Colonic mucosa (tissue), 4 donors: ENCODE measurements at regions not wholly inside any gene's neighbourhood (a gene's known extent, or its start where the extent isn't known, plus 50 kb on each side); places are given as distances from the start of the nearest gene placed in this dataset.

Experiments used
- DNase-seq: peaks from one replicate; pipeline ENCODE4 v3.0.0-alpha.2; 2020
- H3K27ac ChIP-seq: fragments of 200-600 bp; one replicate; pipeline ENCODE4 v1.8.0; 2021
- H3K27me3 ChIP-seq: fragments of 200-600 bp; one replicate; pipeline ENCODE4 v1.8.0; 2021
- H3K36me3 ChIP-seq: fragments of 200-600 bp; one replicate; pipeline ENCODE4 v1.8.0; 2021
- H3K4me1 ChIP-seq: fragments of 200-600 bp; one replicate; pipeline ENCODE4 v1.8.0; 2021; ENCODE audit warnings: mild to moderate bottlenecking
- H3K4me3 ChIP-seq: fragments of 200-600 bp; one replicate; pipeline ENCODE4 v1.8.0; 2021
- H3K9ac ChIP-seq, 2 donors: one replicate each; pipeline ENCODE4 v1.7.0; 2013; ENCODE audit warnings: control low read depth in 2 of 2, low read depth in 2 of 2, low read length in 2 of 2
- H3K9me3 ChIP-seq: fragments of 200-600 bp; one replicate; pipeline ENCODE4 v1.8.0; 2021
- CTCF ChIP-seq: fragments of 200-600 bp; IDR thresholded peaks from one replicate; pipeline ENCODE4 v1.8.0; 2022; ENCODE audit warnings: antibody characterized with exemption, mild to moderate bottlenecking
- intact Hi-C: fragments of 100-400 bp; cut with DNase I; formaldehyde crosslinking; loops from one replicate; pipeline ENCODE4 v1.14.1; 2022
- donor health status: healthy.
- donor health status: DM: no; HTN: no; CAD: no.
- donor health status: DM: no; HTN: no; CAD: no.

GRCh38 chr4:167290678-167291077, 56.4 kb upstream of the SPOCK3 start:
- no peaks in the 10 kb centered on the region for H3K9me3 ChIP-seq
- intact Hi-C loops: loop anchor here (10.0 kb wide), 1 partner anchor 266 kb away; no protein-coding TSS in a partner anchor
- no peak overlapping the region for H3K9ac ChIP-seq
- H3K4me1 ChIP-seq: no peaks in the 10 kb centered on the region
- H3K4me3 ChIP-seq: no peak overlapping the region
- no peaks in the 10 kb centered on the region for H3K27me3 ChIP-seq
- no peak for TF ChIP-seq CTCF
- H3K36me3 ChIP-seq: no peaks in the 10 kb centered on the region
- DNase-seq: no peak
- H3K27ac ChIP-seq: no peak overlapping the region

DNA sequence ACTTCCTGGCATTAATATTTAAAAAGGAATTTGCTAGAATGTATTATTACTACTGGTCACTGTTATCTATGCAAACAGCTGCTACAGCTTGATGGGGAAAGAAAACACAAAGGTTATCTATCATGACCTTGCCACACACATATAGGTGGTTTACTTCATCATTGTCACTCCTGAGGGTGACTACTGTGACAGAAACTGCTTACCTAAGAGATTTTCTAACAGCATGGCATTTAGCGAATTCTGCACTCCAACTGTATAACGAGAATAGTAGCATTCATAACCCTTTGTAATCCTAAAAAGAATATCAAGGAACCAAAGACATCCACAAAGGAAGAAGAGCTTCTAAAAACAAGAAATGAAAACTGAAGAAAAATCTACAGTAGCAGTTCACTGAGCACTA, 74.6 kb upstream of the SPOCK3 start:
- Histone ChIP-seq H3K4me1 (no peaks in the 10 kb centered on the region), H3K4me3 (no peak overlapping the region), H3K9me3 (no peaks in the 10 kb centered on the region), H3K27ac (no peak overlapping the region), H3K27me3 (no peaks in the 10 kb centered on the region), H3K9ac (no peak overlapping the region), H3K36me3 (no peaks in the 10 kb centered on the region)
- intact Hi-C loops: no loop called here
- no peak for DNase-seq
- TF ChIP-seq CTCF: no peak

GRCh38 chr4:167321299-167321698, 87.0 kb upstream of the SPOCK3 start:
- no peak for DNase-seq
- Histone ChIP-seq H3K9me3 (no peaks in the 10 kb centered on the region), H3K27ac (no peak overlapping the region), H3K36me3 (no peaks in the 10 kb centered on the region), H3K9ac (no peak overlapping the region), H3K4me3 (no peak overlapping the region), H3K4me1 (no peaks in the 10 kb centered on the region), H3K27me3 (no peaks in the 10 kb centered on the region)
- intact Hi-C loops: no loop called here
- no peak for TF ChIP-seq CTCF

- H3K9ac ChIP-seq: no peak overlapping the region
- H3K27me3 ChIP-seq: no peaks in the 10 kb centered on the region
- H3K36me3 ChIP-seq: no peaks in the 10 kb centered on the region
- intact Hi-C loops: no loop called here
- no peaks in the 10 kb centered on the region for H3K4me1 ChIP-seq
- TF ChIP-seq CTCF: no peak
- H3K27ac ChIP-seq: no peak overlapping the region
- H3K4me3 ChIP-seq: no peak overlapping the region
- no peaks in the 10 kb centered on the region for H3K9me3 ChIP-seq
- no peak for DNase-seq
These were observed 105.5 kb upstream of the SPOCK3 start for GRCh38 chr4:167339781-167340180.

- no peak overlapping the region for H3K4me3 ChIP-seq
- no peaks in the 10 kb centered on the region for H3K4me1 ChIP-seq
- DNase-seq: no peak
- intact Hi-C loops: no loop called here
- H3K9me3 ChIP-seq: no peaks in the 10 kb centered on the region
- no peak overlapping the region for H3K27ac ChIP-seq
- H3K36me3 ChIP-seq: no peaks in the 10 kb centered on the region
- H3K9ac ChIP-seq: no peak overlapping the region
- TF ChIP-seq CTCF: no peak
- no peaks in the 10 kb centered on the region for H3K27me3 ChIP-seq
These were observed 125.4 kb upstream of the SPOCK3 start for GRCh38 chr4:167359711-167360110.
